Heart left ventricle (tissue), 13 donors: ENCODE measurements at regions not wholly inside any gene's neighbourhood (a gene's known extent, or its start where the extent isn't known, plus 50 kb on each side); places are given as distances from the start of the nearest gene placed in this dataset.
"Not testable (repeated sequence)": the region's sequence is repeated elsewhere in the genome, so short reads cannot be mapped to it uniquely, and the experiment has no call there.

ENCODE experiments used
- CTCF ChIP-seq, 12 donors: fragments of 200-600 bp; sonication (generic) in 4 of 12; IDR thresholded peaks; one replicate each; pipeline versions ENCODE4 v1.5.0 to v1.8.0; 2018 to 2022; ENCODE audit warnings: antibody characterized with exemption in 12 of 12, mild to moderate bottlenecking in 5 of 12
- POLR2A ChIP-seq, 2 donors: fragments of 450-650 bp; IDR thresholded peaks; one replicate each; pipeline ENCODE4 v1.6.1; 2017; ENCODE audit warnings: antibody characterized with exemption in 2 of 2, mild to moderate bottlenecking in 2 of 2, moderate library complexity in 2 of 2
- donor health status: ischemic (EF 13 %, LVEDD 7.1; RV severe dilation, severe dysfunction).
- donor health status: DM: no; HTN: yes; CAD: no.
- donor health status: DM: no; HTN: no; CAD: no.
- donor health status: ischemic (EF 25% LVEDD 6.9; RV normal size, moderate dysfunction).
- donor health status: ischemic (EF 25% LVEDD 5.7; RV mildly dilated, moderate dysfunction).
- donor health status: ischemic (EF 35%, LVEDD 5.7; RV mildly dilated, moderate dysfunction).
- donor health status: nonischemic (EF 11% LVEDD 7.7; RV severe dilation, severe dysfunction).
- donor health status: DM: yes; HTN: yes; CAD: no.
- donor health status: PGD.
- donor health status: ischemic (EF 29% LVEDD 5.4; RV normal size, mild dysfunction).
- donor health status: nonischemic (EF 23%, LVEDD 6.1; RV moderate dilation, normal function).

- not testable (repeated sequence) for TF ChIP-seq CTCF, POLR2A (IDR thresholded peaks at IDR 0.05)
These were observed 102.2 kb upstream of the IKBKE start for GRCh38 chr1:206367955-206368622.
